Naive thymus-derived CD4-positive, alpha-beta T cell (primary cell): ENCODE measurements at regions not wholly inside any gene's neighbourhood (a gene's known extent, or its start where the extent isn't known, plus 50 kb on each side); places are given as distances from the start of the nearest gene placed in this dataset.

Experiments used
- ATAC-seq: fragments of 150-1000 bp; cut with Tn5 transposase; 2 replicates; pipeline ENCODE4 v1.10.0; 2021; ENCODE audit warnings: mild to moderate bottlenecking, moderate library complexity
- CTCF ChIA-PET: fragments of 350-600 bp; sonication (Branson Sonifier 250); formaldehyde crosslinking; loops from one replicate; lab custom pipeline; 2021; ENCODE audit warnings: antibody characterized with exemption; lab: Charles Lee
- POLR2A ChIA-PET: fragments of 350-600 bp; sonication (Branson Sonifier 250); formaldehyde crosslinking; loops from one replicate; lab custom pipeline; 2021; ENCODE audit warnings: antibody characterized with exemption, inconsistent platforms; lab: Charles Lee
- DNase-seq, 9 donors: peaks; one replicate each; pipeline versions ENCODE4 v3.0.0 to v3.0.0-alpha.2; 2020 to 2022; ENCODE audit warnings: mixed read lengths in 1 of 9
- H3K27ac ChIP-seq: one replicate; pipeline ENCODE4 v1.7.0; 2013; ENCODE audit warnings: mild to moderate bottlenecking, low read depth, low read length, moderate library complexity
- H3K27me3 ChIP-seq, 2 donors: one replicate each; pipeline ENCODE4 v1.7.0; 2013; ENCODE audit warnings: low read length in 2 of 2, mild to moderate bottlenecking in 2 of 2, moderate library complexity in 2 of 2; ENCODE audit not compliant: control insufficient read depth in 2 of 2, insufficient read depth in 2 of 2
- H3K36me3 ChIP-seq, 3 experiments: 1 replicate in 2 of 3; 2 replicates in 1 of 3; pipeline ENCODE4 v1.7.0; 2013; ENCODE audit warnings: low read length in 3 of 3, mild to moderate bottlenecking in 3 of 3, moderate library complexity in 1 of 3; ENCODE audit not compliant: insufficient read depth in 3 of 3, control insufficient read depth in 2 of 3
- H3K4me1 ChIP-seq, 2 donors: one replicate each; pipeline ENCODE4 v1.7.0; 2013; ENCODE audit warnings: low read length in 2 of 2, mild to moderate bottlenecking in 2 of 2, moderate library complexity in 1 of 2; ENCODE audit not compliant: control insufficient read depth in 2 of 2, insufficient read depth in 2 of 2
- H3K4me3 ChIP-seq: 2 replicates; pipeline ENCODE4 v1.7.0; 2013; ENCODE audit warnings: mild to moderate bottlenecking, low read length
- H3K9me3 ChIP-seq, 3 experiments: 1 replicate in 2 of 3; 2 replicates in 1 of 3; pipeline ENCODE4 v1.7.0; 2013; ENCODE audit warnings: low read length in 3 of 3; ENCODE audit not compliant: control insufficient read depth in 2 of 3
- H3K27ac Mint-ChIP-seq, 9 donors: one replicate each; pipeline ENCODE4 v1.8.0; 2020 to 2022; ENCODE audit warnings: mixed read lengths in 9 of 9, mild to moderate bottlenecking in 8 of 9, moderate library complexity in 5 of 9, inconsistent platforms in 2 of 9
- H3K27me3 Mint-ChIP-seq, 5 donors: one replicate each; pipeline ENCODE4 v1.8.0; 2021 to 2022; ENCODE audit warnings: mixed read lengths in 5 of 5, mild to moderate bottlenecking in 1 of 5
- H3K36me3 Mint-ChIP-seq, 5 donors: one replicate each; pipeline ENCODE4 v1.8.0; 2020 to 2022; ENCODE audit warnings: mixed read lengths in 5 of 5, mild to moderate bottlenecking in 3 of 5, inconsistent platforms in 1 of 5
- H3K4me1 Mint-ChIP-seq, 7 donors: one replicate each; pipeline ENCODE4 v1.8.0; 2020 to 2022; ENCODE audit warnings: mixed read lengths in 7 of 7, mild to moderate bottlenecking in 3 of 7, inconsistent platforms in 1 of 7
- H3K4me3 Mint-ChIP-seq, 10 donors: one replicate each; pipeline ENCODE4 v1.8.0; 2020 to 2022; ENCODE audit warnings: mild to moderate bottlenecking in 10 of 10, mixed read lengths in 10 of 10, moderate library complexity in 6 of 10, inconsistent platforms in 2 of 10
- H3K9me3 Mint-ChIP-seq, 11 donors: one replicate each; pipeline ENCODE4 v1.8.0; 2020 to 2022; ENCODE audit warnings: mixed read lengths in 11 of 11, mild to moderate bottlenecking in 4 of 11, inconsistent platforms in 1 of 11, moderate library complexity in 1 of 11
- intact Hi-C, 2 donors: fragments of 100-400 bp; cut with micrococcal nuclease; formaldehyde crosslinking; loops; one replicate each; pipeline ENCODE4 v1.15.1; 2023

- H3K27me3 Mint-ChIP-seq, result peaks cover 28 to 48% (median 29%) of the 10 kb centered on the region in 5 donors
- no peak overlapping the region for H3K27ac ChIP-seq
- intact Hi-C loops, result no loop called here
- H3K4me3 ChIP-seq, result no peak overlapping the region
- no peaks in the 10 kb centered on the region for H3K27me3 ChIP-seq
- H3K27ac Mint-ChIP-seq, result no peak overlapping the region
- peaks cover 0 to 5% (median 0%) of the 10 kb centered on the region in 7 donors for H3K4me1 Mint-ChIP-seq
- H3K36me3 Mint-ChIP-seq, result peaks cover 0 to 4% (median under 1%) of the 10 kb centered on the region in 5 donors
- ATAC-seq (no peak), DNase-seq (no peak)
- ChIA-PET POLR2A (no interaction called here), CTCF (no interaction called here)
- peaks cover 1 to 8% (median 3%) of the 10 kb centered on the region in 11 donors for H3K9me3 Mint-ChIP-seq
- H3K9me3 ChIP-seq, result no peaks in the 10 kb centered on the region
- H3K4me1 ChIP-seq, result no peaks in the 10 kb centered on the region
- no peaks in the 10 kb centered on the region for H3K36me3 ChIP-seq
- H3K4me3 Mint-ChIP-seq, result no peak overlapping the region
Observed at GRCh38 chr7:128188396-128189230, 52.5 kb upstream of the LEP start.

- peaks cover 23 to 42% (median 30%) of the 10 kb centered on the region in 5 donors for H3K27me3 Mint-ChIP-seq
Observed at GRCh38 chr7:128189231-128189930, 51.7 kb upstream of the LEP start.

GRCh38 chr7:128190051-128190647 lies 50.9 kb upstream of the LEP start:
- H3K36me3 ChIP-seq, result no peaks in the 10 kb centered on the region
- H3K36me3 Mint-ChIP-seq, result peaks cover 0 to 16% (median 8%) of the 10 kb centered on the region in 5 donors
- peaks cover 25 to 42% (median 30%) of the 10 kb centered on the region in 5 donors for H3K27me3 Mint-ChIP-seq
- intact Hi-C loops, result no loop called here
- DNase-seq (peak in 1 of 9 donors; percentile 12), ATAC-seq (no peak)
- no peak overlapping the region for H3K27ac Mint-ChIP-seq
- H3K4me1 Mint-ChIP-seq, result peaks cover 0 to 8% (median 0%) of the 10 kb centered on the region in 7 donors
- H3K4me3 Mint-ChIP-seq, result no peak overlapping the region
- H3K4me3 ChIP-seq, result no peak overlapping the region
- CTCF ChIA-PET, result no interaction called here
- H3K9me3 ChIP-seq, result peaks cover 0 to 11% (median 0%) of the 10 kb centered on the region in 3 experiments
- POLR2A ChIA-PET, result no interaction called here
- H3K27me3 ChIP-seq, result no peaks in the 10 kb centered on the region
- no peak overlapping the region for H3K27ac ChIP-seq
- H3K4me1 ChIP-seq, result no peaks in the 10 kb centered on the region
- H3K9me3 Mint-ChIP-seq, result peaks cover 9 to 23% (median 14%) of the 10 kb centered on the region in 11 donors

More at GRCh38 chr7:128189231-128189930, 51.7 kb upstream of the LEP start:
- Histone ChIP-seq H3K27me3 (no peaks in the 10 kb centered on the region), H3K4me1 (no peaks in the 10 kb centered on the region), H3K27ac (no peak overlapping the region), H3K9me3 (peaks cover 0 to 4% (median 0%) of the 10 kb centered on the region in 3 experiments), H3K4me3 (no peak overlapping the region), H3K36me3 (no peaks in the 10 kb centered on the region)
- Mint-ChIP-seq H3K4me1 (peaks cover 0 to 7% (median 0%) of the 10 kb centered on the region in 7 donors), H3K27ac (no peak overlapping the region), H3K36me3 (peaks cover 0 to 10% (median 5%) of the 10 kb centered on the region in 5 donors), H3K4me3 (no peak overlapping the region), H3K9me3 (peaks cover 8 to 16% (median 10%) of the 10 kb centered on the region in 11 donors)
- intact Hi-C loops, result no loop called here
- peak in 1 of 9 donors; percentile 13 for DNase-seq
- ChIA-PET POLR2A (no interaction called here), CTCF (no interaction called here)
- ATAC-seq, result no peak

- H3K27ac Mint-ChIP-seq, result no peak overlapping the region
- H3K4me1 Mint-ChIP-seq, result peaks cover 0 to 8% (median 0%) of the 10 kb centered on the region in 7 donors
- peaks cover 9 to 35% (median 19%) of the 10 kb centered on the region in 11 donors for H3K9me3 Mint-ChIP-seq
- H3K4me3 ChIP-seq, result no peak overlapping the region
- ATAC-seq (no peak), DNase-seq (no peak)
- H3K27me3 ChIP-seq, result no peaks in the 10 kb centered on the region
- POLR2A ChIA-PET, result no interaction called here
- intact Hi-C loops, result no loop called here
- H3K9me3 ChIP-seq, result peaks cover 0 to 19% (median 0%) of the 10 kb centered on the region in 3 experiments
- no peaks in the 10 kb centered on the region for H3K4me1 ChIP-seq
- peaks cover 0 to 16% (median 8%) of the 10 kb centered on the region in 5 donors for H3K36me3 Mint-ChIP-seq
- peaks cover 21 to 41% (median 30%) of the 10 kb centered on the region in 5 donors for H3K27me3 Mint-ChIP-seq
- no peak overlapping the region for H3K27ac ChIP-seq
- no peak overlapping the region for H3K4me3 Mint-ChIP-seq
- no peaks in the 10 kb centered on the region for H3K36me3 ChIP-seq
- CTCF ChIA-PET, result interaction anchor here (1.1 kb wide), 1 partner anchor 19 kb away, joined by 3 read pairs; no protein-coding TSS in a partner anchor
Observed at GRCh38 chr7:128191136-128191844, 49.8 kb upstream of the LEP start.
